CD14-positive monocyte (primary cell): ENCODE measurements at regions not wholly inside any gene's neighbourhood (a gene's known extent, or its start where the extent isn't known, plus 50 kb on each side); places are given as distances from the start of the nearest gene placed in this dataset.
A peak's percentile ranks its signal among the peaks of the same experiment; 100 is the strongest.

Experiments used
- DNase-seq, 3 donors: peaks; one replicate each; pipeline ENCODE4 v3.0.0-alpha.2; 2011 to 2022
- H2AFZ ChIP-seq: 2 replicates; pipeline ENCODE4 v1.6.0; 2012; ENCODE audit warnings: mild to moderate bottlenecking, low read depth, low read length, inconsistent platforms; ENCODE audit not compliant: insufficient read depth, poor library complexity, severe bottlenecking
- H3K27ac ChIP-seq, 2 donors: 1 replicate in 1 of 2; 2 replicates in 1 of 2; pipeline ENCODE4 v1.5.1; 2012 to 2013; ENCODE audit warnings: low read length in 2 of 2, control low read depth in 1 of 2, inconsistent platforms in 1 of 2, low read depth in 1 of 2, mild to moderate bottlenecking in 1 of 2
- H3K27me3 ChIP-seq, 2 donors: one replicate each; pipeline versions ENCODE4 v1.6.0 to v1.6.1; 2011 to 2013; ENCODE audit warnings: low read length in 2 of 2; ENCODE audit not compliant: control insufficient read depth in 2 of 2, insufficient read depth in 2 of 2
- H3K36me3 ChIP-seq, 2 donors: replicated peaks in 1 of 2; 1 replicate in 1 of 2; 2 replicates in 1 of 2; pipeline versions ENCODE4 v1.5.1 to v1.6.1; 2012 to 2013; ENCODE audit warnings: low read length in 2 of 2, control low read depth in 1 of 2, inconsistent platforms in 1 of 2, mild to moderate bottlenecking in 1 of 2; ENCODE audit not compliant: insufficient read depth in 2 of 2, control insufficient read depth in 1 of 2
- H3K4me1 ChIP-seq, 2 donors: 1 replicate in 1 of 2; 2 replicates in 1 of 2; pipeline versions ENCODE4 v1.5.1 to v1.6.1; 2012 to 2013; ENCODE audit warnings: low read length in 2 of 2, control low read depth in 1 of 2, inconsistent platforms in 1 of 2, mild to moderate bottlenecking in 1 of 2, moderate library complexity in 1 of 2; ENCODE audit not compliant: insufficient read depth in 2 of 2, control insufficient read depth in 1 of 2
- H3K4me2 ChIP-seq: replicated peaks from 2 replicates; pipeline ENCODE3; 2012; ENCODE audit warnings: low read length, moderate library complexity, mild to moderate bottlenecking; ENCODE audit not compliant: poor library complexity, severe bottlenecking; ENCODE audit errors: extremely low read depth
- H3K4me3 ChIP-seq, 3 experiments: fragments of 200-600 bp in 1 of 3; sonication (generic) in 1 of 3; replicated peaks in 1 of 3; 1 replicate in 2 of 3; 2 replicates in 1 of 3; pipeline ENCODE4 v1.5.1; 2011 to 2013; ENCODE audit warnings: low read length in 3 of 3, mild to moderate bottlenecking in 3 of 3, control low read depth in 2 of 3, low read depth in 2 of 3, inconsistent platforms in 1 of 3, moderate library complexity in 1 of 3
- H3K79me2 ChIP-seq: 2 replicates; pipeline ENCODE4 v1.6.0; 2012; ENCODE audit warnings: mild to moderate bottlenecking, control low read depth, inconsistent platforms, low read length, moderate library complexity; ENCODE audit not compliant: insufficient read depth
- H3K9ac ChIP-seq: 2 replicates; pipeline ENCODE4 v1.6.0; 2017; ENCODE audit warnings: low read length, mild to moderate bottlenecking; ENCODE audit not compliant: insufficient read depth, poor library complexity, severe bottlenecking
- H3K9me3 ChIP-seq, 2 donors: replicated peaks in 1 of 2; 1 replicate in 1 of 2; 2 replicates in 1 of 2; pipeline versions ENCODE4 v1.5.1 to v1.6.1; 2012 to 2013; ENCODE audit warnings: low read length in 2 of 2, control low read depth in 1 of 2; ENCODE audit not compliant: control insufficient read depth in 1 of 2, insufficient read depth in 1 of 2
- H4K20me1 ChIP-seq: 2 replicates; pipeline ENCODE4 v1.6.0; 2012; ENCODE audit warnings: mild to moderate bottlenecking, low read length, control low read depth, moderate library complexity; ENCODE audit not compliant: insufficient read depth
- H3K27ac Mint-ChIP-seq, 7 donors: one replicate each; pipeline ENCODE4 v1.8.0; 2020; ENCODE audit warnings: mild to moderate bottlenecking in 7 of 7, mixed read lengths in 7 of 7, moderate library complexity in 6 of 7, inconsistent platforms in 2 of 7
- H3K27me3 Mint-ChIP-seq, 3 donors: one replicate each; pipeline ENCODE4 v1.8.0; 2021 to 2022; ENCODE audit warnings: low read depth in 3 of 3, mild to moderate bottlenecking in 3 of 3, mixed read lengths in 3 of 3, moderate library complexity in 3 of 3, inconsistent platforms in 1 of 3
- H3K36me3 Mint-ChIP-seq, 2 donors: one replicate each; pipeline ENCODE4 v1.8.0; 2020; ENCODE audit warnings: mixed read lengths in 2 of 2, inconsistent platforms in 1 of 2, mild to moderate bottlenecking in 1 of 2
- H3K4me1 Mint-ChIP-seq: one replicate; pipeline ENCODE4 v1.8.0; 2020; ENCODE audit warnings: mild to moderate bottlenecking, mixed read lengths
- H3K4me3 Mint-ChIP-seq, 2 donors: one replicate each; pipeline ENCODE4 v1.8.0; 2020; ENCODE audit warnings: mild to moderate bottlenecking in 2 of 2, mixed read lengths in 2 of 2, moderate library complexity in 1 of 2
- H3K9me3 Mint-ChIP-seq, 7 donors: one replicate each; pipeline ENCODE4 v1.8.0; 2020 to 2022; ENCODE audit warnings: mixed read lengths in 7 of 7, mild to moderate bottlenecking in 6 of 7, moderate library complexity in 6 of 7, inconsistent platforms in 2 of 7
- WGBS: methylation state at CpG from one replicate; pipeline ENCODE4 v1.1.5; 2013; ENCODE audit warnings: missing lambda C conversion rate; ENCODE audit not compliant: insufficient coverage; 5-methylcytosine and 5-hydroxymethylcytosine counted together
- intact Hi-C, 2 donors: fragments of 100-400 bp; cut with micrococcal nuclease; formaldehyde crosslinking; loops; one replicate each; pipeline versions ENCODE4 v1.15.0 to v1.15.1; 2023
- TF ChIP-seq, protein P1 (sequence below): fragments of 200-600 bp; IDR thresholded peaks from one replicate; pipeline ENCODE4 v1.8.0; 2022; ENCODE audit warnings: antibody characterized with exemption, mild to moderate bottlenecking

DNA sequence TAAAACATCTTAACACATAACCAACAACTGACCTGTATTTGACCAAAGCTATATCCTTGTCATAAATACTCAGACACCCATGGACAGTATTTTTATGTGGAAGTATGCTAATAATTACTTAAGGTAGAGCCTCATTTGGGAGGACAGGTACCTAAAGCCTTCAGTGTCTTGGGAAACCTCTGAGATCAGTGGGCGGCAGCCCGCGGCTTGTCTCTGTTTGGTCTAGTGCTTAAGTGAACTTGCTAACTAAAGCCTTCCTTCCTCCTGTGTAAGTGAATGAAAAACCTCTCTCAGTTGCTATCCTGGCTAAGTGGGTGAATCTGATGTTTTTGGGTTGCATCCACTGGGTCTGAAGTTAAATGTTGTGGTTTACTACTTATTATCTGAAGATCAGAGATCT is 144.5 kb upstream of the AGR3 start:
- Histone ChIP-seq H3K79me2 (no peaks in the 10 kb centered on the region), H3K27ac (no peak overlapping the region), H3K36me3 (no peaks in the 10 kb centered on the region), H3K4me3 (no peak overlapping the region), H3K27me3 (no peaks in the 10 kb centered on the region), H3K9me3 (no peaks in the 10 kb centered on the region), H3K4me2 (no peak overlapping the region), H4K20me1 (no peaks in the 10 kb centered on the region), H2AFZ (no peak overlapping the region), H3K9ac (no peak overlapping the region), H3K4me1 (peaks cover 35 to 39% of the 10 kb centered on the region in 2 donors)
- Mint-ChIP-seq H3K27ac (no peak overlapping the region), H3K27me3 (peaks cover 0 to 2% (median 0%) of the 10 kb centered on the region in 3 donors), H3K36me3 (no peaks in the 10 kb centered on the region), H3K4me1 (peaks cover 35% of the 10 kb centered on the region), H3K9me3 (peaks cover 0 to 2% (median 0%) of the 10 kb centered on the region in 7 donors), H3K4me3 (no peak overlapping the region)
- DNase-seq = no peak
- TF ChIP-seq, protein P1, sequence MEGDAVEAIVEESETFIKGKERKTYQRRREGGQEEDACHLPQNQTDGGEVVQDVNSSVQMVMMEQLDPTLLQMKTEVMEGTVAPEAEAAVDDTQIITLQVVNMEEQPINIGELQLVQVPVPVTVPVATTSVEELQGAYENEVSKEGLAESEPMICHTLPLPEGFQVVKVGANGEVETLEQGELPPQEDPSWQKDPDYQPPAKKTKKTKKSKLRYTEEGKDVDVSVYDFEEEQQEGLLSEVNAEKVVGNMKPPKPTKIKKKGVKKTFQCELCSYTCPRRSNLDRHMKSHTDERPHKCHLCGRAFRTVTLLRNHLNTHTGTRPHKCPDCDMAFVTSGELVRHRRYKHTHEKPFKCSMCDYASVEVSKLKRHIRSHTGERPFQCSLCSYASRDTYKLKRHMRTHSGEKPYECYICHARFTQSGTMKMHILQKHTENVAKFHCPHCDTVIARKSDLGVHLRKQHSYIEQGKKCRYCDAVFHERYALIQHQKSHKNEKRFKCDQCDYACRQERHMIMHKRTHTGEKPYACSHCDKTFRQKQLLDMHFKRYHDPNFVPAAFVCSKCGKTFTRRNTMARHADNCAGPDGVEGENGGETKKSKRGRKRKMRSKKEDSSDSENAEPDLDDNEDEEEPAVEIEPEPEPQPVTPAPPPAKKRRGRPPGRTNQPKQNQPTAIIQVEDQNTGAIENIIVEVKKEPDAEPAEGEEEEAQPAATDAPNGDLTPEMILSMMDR = no peak
- WGBS = no CpG with 5 or more reads among the region's 3 CpGs
- intact Hi-C loops = no loop called here

DNA sequence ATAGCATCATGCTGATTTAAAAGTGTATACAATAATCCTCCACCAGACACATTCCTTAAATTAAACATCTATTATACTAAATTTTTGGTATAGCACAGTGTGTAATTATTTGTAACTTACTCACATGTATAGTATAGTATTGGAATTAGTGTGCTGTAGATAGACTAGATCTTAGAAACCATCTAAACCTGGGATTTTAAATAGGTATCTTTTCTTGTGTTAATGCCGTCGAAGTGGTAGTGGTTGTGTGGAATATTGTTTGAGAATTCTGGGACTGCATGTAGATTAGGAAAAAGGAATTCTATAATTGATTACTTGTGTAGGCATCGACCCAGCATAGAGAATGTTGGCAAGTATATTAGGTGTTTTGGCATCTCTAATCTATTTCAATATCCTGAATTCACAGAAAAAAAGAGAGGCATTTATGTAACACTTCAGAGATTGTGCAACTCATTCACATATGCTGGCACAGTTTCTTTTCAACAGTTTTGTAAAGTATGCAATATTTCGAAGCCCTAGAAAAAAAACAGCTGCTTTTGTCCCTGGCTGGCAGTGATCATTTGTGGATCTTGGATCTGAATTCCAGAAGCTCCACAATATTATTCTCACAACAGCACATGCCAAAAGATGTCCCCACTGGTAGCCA is 145.5 kb upstream of the AGR3 start:
- H3K9ac ChIP-seq = no peak overlapping the region
- H3K9me3 ChIP-seq = no peaks in the 10 kb centered on the region
- no peaks in the 10 kb centered on the region for H3K36me3 Mint-ChIP-seq
- H3K79me2 ChIP-seq = no peaks in the 10 kb centered on the region
- H3K27ac Mint-ChIP-seq = peak overlapping the region; percentile 76 to 90 (median 82)
- peak overlapping the region; percentile 27 for H2AFZ ChIP-seq
- H3K27me3 Mint-ChIP-seq = peaks cover 0 to 2% (median 0%) of the 10 kb centered on the region in 3 donors
- peaks cover 0 to 2% (median 0%) of the 10 kb centered on the region in 7 donors for H3K9me3 Mint-ChIP-seq
- intact Hi-C loops = no loop called here
- peak overlapping the region in 1 of 3 experiments; percentile 0 for H3K4me3 ChIP-seq
- 100% methylated on average over 2 of the region's 4 CpGs for WGBS
- H3K36me3 ChIP-seq = no peaks in the 10 kb centered on the region
- H3K27me3 ChIP-seq = no peaks in the 10 kb centered on the region
- TF ChIP-seq, protein P1 = no peak
- H3K4me1 ChIP-seq = peaks cover 35 to 47% of the 10 kb centered on the region in 2 donors
- no peaks in the 10 kb centered on the region for H4K20me1 ChIP-seq
- peak overlapping the region in 1 of 2 donors; percentile 48 for H3K4me3 Mint-ChIP-seq
- peak in 2 of 3 donors; percentile 16 to 62 for DNase-seq
- H3K4me1 Mint-ChIP-seq = peaks cover 42% of the 10 kb centered on the region
- peak overlapping the region; percentile 28 for H3K4me2 ChIP-seq
- peak overlapping the region in 1 of 2 donors; percentile 68 for H3K27ac ChIP-seq
